SKM-1 (cell line): ENCODE measurements at regions not wholly inside any gene's neighbourhood (a gene's known extent, or its start where the extent isn't known, plus 50 kb on each side); places are given as distances from the start of the nearest gene placed in this dataset.

Experiments used
- DNase-seq: peaks from one replicate; lab custom pipeline; 2025; ENCODE audit not compliant: unreplicated experiment; lab: John Stamatoyannopoulos, UW

DNA sequence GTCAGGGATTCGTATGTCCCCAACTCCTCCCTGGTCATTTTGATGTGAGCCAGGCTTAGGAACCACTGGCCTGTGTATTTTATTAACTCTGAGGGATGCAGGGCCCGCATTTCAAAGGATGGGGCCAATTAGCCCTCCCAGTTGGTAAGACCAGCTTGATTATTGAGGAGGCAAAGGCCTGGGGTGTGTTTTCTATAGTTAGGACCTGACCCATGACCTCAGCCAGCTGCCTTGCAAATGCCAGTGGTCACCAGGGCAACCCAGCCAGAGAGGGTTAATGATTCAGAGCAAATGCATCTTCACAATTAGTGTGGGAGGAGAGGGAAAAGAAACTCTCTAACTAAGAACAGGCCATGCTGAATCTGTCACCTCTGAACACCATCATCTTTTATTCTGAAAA, 835.4 kb downstream of the MAFB start:
- DNase-seq = no peak

DNA sequence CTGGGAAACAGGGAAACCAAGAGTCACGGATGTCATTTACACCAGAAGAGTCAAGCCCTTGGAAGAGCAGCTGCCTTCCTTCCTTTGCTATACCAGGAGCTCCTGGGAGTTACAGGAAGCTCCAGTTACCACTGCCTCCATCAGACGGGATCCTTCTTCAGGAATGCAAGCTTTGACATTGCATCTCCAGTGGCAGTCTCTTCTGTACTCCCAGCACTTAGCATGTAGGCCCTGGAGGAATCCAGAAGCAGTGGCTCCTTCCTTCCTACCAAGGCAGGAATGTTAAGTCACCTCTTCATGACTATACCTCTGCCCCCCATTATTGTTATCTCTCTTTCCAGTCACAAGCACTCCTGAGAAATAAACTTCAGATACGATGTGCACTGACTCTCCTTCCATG, 836.0 kb downstream of the MAFB start:
- DNase-seq = no peak

DNA sequence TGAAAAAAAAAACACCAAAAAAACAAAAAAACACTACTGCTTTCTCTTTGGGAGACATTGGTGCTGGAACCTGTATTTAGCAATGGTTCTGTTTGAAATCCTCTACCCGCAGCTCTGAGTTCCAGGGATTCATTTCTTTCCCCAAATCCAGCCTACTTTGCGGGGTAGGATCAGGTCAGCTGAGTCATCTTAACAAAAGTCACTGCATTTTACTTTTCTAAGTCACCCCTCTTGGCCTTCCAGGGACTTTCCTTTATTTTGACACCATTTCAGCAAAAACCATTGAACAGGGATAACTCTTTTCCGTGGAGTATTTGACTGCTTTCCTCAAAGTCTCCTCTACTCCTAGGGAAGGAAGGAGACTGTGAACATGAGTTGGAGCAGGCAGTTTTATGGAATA, 837.6 kb downstream of the MAFB start:
- no peak for DNase-seq

DNA sequence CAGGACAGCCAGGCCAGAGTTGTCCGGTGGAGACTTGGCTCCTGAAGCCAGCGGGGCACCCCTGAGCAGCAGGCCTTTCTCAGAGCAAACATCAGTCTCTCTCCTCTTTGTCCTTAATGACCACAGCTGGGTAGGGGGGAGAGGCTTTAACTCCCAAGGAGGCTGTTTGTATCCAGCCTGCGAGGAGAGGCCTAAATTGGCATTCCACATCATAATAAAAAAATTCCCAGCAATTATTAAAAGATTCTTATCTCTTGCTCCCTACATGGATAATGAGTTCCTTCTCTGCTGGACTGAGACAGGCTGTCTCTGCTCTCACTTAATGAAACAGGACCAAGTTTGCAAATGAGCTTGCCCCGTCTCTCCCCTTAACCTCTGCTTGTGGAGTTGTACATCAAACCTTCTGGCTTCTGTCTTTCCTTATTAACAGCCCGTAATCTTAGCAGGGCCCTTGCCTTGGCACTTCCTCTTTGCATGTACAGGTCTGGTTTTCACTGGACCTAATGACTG, 838.2 kb downstream of the MAFB start:
- no peak for DNase-seq

DNA sequence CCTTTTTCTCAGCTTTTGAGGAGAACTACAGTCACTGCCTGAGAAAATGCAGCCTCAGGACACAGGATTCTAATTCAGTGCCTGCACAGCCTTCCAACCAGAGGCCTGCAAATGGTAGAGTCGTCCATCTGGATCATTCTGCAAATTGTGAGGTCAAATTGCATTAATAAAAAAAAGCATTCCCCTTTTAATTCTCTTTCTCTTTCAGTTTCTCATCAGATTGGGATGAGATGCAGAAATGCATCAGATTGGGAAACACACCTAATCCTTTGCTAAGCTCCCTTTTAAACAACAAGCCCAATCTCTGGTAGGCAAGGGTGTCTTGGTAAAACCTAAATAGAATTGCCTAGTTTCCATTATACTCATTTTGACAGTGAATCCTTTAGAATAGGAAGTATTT, 838.8 kb downstream of the MAFB start:
- DNase-seq = no peak

DNA sequence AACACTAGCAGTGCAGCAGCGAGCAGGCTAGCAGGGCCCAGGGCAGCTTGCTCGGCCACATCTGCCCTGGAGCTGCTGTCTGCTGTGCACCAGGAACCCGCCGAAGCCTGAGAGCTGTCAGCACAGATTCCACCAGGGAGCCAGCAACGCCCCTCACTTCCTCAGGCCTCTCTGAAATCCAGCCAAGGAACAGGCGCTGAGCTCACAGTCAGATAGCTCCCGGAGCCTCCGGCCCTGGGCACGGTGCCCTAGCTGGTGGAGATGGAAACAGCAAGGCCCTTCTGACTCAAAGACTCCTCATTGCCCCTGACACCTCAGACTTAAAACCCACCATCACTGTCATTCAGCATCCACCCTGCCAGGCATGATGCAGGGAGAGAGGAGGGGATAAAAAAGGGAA, 839.4 kb downstream of the MAFB start:
- DNase-seq = no peak

DNA sequence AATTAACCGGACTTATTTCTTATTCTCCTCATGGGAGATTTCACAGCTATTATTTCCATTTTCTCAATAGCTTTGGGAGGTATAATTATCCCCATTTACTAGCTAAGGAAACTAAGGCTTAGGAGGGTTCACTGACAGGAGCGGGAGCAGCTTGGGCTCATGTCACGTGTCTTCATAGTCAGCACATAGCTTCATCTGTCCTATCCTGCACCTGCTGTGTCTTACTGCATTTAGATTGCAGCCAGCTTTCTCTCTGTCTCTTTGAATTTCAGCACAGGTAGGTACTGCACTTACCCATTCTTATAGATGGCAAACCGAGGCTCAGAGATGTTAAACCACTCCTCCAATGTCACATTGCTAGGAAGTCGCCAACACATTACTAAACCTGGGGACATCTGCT, 839.9 kb downstream of the MAFB start:
- no peak for DNase-seq

DNA sequence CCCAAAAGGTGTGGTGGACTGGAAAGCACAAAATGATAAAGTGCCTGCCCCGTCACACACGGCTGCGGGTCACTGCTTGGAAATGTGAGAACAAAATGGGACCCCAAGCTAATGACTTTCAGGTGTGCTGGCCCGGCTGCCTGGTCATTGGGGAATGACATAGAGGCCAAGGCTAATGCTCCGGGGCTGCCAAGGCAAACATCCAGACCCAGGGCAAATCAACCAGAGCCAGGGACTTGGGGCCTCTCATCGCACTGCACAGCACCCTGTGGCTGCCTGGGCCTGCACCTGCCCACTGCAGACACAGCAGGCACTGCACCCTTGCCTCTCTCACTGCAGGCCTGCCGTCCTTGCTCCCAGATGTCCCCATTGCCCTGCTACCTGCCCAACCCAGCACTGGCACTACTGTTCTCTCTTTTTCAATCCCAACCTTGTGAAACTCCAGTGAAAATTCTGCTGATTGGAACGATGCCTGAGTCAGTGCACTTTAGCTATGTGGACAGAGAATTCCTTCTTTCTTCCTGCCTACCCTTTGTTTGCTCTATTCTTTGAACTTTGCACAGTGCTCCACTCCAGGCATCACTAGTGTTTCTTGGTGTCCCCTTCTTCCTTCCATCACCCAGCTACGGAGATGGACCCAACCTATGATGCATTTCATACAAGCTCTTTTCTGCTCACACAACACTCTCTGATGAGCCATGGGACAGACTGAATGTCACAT, 849.5 kb downstream of the MAFB start:
- DNase-seq = no peak

DNA sequence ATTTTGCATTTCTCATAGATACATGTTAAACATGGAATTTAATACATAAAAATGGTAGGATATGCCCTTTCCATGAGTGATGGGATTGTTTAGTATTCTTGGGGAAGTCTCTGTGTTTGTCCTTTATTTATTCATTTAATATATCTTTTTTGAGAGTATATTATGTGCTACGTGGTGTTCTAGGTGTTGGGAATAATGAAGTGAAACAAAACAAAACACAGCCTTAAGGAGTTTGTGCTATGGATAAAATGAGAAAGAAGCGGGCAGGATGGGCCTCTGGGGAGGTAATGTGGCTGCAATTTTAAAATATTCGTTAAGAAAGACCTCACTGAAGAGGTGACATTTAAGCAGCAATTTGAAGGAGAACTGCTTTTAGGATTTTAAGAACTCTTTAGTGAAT, 851.5 kb downstream of the MAFB start:
- no peak for DNase-seq

DNA sequence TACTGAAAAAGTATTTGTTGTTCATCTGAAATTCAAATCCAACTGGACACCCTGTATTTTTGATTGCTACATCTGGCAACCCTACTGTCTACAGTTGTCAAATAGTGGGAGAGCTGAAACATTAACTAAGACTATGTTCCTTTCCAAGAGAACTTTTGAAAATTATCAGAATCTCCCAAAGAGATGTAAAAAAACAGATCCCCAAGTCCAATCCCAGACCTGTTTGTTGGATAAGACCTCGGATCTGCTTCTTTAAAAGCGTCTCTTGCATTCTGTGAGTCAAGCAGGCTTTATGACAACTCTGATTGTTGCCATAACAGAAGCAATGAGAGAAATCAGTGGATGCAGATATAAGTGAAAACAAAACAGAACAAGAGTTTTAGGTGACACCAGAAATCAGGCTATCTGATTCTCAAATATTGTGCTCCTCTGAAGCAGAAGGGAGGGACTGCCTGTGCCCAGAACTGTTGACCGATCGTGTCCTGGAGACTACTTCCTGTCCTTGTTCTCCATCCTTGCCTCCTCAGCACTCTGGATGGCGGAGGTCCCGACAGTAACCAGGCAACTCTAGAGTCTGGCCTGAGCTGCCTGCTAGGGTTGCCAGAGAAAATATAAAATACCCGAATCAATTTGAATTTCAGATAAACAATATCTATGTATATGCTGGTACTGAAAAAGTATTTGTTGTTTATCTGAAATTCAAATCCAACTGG, 853.8 kb downstream of the MAFB start:
- DNase-seq = no peak

DNA sequence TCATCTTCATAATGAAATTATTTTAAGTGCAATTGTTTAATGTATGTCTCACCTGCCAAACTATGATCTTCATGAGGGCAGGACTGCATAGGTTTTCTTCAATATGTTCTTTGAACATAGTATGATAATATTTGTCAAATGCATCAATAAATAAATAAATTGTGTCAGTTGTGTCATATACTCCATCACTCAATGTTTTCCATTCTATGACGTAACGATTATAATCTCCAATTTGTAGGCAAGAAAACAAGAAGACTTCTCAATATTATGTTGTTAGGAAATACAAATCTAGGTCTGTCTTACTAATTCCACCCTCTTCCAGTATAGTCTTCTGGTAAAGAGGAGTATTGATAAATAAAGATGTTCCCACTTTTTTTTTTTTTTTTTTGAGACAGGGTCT, 858.1 kb downstream of the MAFB start:
- no peak for DNase-seq

DNA sequence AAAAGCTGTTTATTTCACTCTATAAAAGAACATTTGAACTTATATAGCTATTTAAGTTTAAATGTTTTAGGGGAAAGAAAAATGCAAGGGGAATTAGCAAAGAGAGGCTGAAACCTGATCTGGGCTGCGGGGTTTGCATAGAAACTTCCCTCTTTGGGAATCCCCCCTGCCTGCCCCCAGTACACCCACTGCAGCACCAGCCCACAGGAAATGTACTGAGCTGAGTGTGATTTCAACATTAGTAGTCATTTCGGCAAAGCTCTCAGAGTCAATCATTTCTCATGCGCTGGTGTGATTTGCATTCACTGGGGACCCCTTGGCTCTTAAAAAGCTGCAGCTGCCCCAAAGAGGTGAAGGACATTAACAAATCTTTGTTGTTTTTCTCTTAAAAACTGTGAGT, 859.4 kb downstream of the MAFB start:
- no peak for DNase-seq

DNA sequence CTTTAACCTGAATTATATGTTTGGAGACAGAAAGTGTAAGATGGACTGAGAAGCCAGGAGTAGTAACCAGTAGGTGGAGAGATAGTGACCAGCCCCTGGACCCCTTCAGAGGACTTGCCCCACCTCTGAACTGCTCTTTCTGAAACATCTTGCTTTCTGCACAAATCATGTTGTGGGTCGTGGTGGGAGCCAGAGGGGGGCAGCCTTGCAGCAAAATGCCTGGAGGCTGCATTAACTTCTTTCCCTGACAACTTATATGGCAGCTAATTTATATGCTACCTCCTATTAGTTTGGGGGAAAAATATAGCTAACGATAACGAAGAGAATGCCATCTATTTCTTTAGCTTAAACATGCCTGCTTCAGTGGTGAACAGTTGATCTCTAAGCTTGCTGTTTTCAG, 859.8 kb downstream of the MAFB start:
- DNase-seq = no peak

DNA sequence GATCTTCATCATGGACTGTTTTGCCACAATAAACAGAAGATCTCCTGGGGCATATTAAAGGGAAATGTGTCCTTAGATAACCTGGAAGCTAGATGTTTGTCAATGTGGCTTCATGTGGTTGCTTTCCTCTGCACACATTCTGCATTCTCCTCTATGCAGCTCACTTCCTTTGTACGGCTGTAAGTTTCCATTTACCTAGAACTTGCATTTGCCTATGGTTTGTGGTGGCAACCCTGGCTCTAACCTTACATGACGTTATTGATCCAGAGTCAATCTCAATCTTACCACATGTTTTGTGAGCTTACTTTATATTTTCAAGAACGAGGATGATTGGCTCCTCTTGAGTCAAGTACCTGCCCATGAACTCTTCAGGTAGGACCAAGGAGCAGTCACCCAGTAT, 863.1 kb downstream of the MAFB start:
- no peak for DNase-seq

DNA sequence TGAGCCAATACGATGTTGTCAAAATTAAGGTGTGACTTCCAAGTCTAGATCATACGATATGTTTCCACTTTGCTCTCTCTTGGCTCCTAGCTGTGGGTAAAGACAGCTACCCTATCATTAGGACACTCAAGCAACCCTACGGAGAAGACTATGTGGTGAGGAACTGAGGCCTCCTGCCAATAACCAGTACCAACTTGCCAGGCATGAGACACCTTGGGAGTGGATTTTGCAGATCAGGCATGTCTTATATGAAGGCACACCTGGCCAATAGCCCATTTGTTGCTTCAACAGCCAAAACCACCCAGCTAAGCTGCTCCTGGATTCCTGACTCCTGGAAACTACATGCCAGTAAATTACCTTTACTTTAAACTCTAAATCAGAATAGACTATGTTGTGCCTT, 863.4 kb downstream of the DHX35 start:
- DNase-seq = no peak

DNA sequence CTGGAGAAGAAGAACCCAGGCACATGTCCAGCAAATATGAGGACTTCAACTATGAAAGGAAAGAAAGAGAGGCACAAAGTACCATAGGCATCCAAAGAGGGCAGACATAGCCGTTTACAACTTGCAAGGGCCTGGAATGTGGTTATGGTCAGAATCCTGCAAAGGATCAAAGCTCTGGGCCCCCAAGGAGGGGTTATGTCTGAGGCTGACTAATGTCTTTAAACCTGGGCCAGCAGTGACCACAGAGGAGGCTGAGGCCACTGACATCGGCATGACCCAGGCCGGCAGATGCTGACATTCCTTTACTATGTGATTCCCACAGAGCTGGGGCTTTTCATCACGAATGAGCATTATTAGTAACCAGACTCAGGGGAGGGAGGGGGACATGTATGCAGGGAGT, 861.1 kb downstream of the DHX35 start:
- no peak for DNase-seq

DNA sequence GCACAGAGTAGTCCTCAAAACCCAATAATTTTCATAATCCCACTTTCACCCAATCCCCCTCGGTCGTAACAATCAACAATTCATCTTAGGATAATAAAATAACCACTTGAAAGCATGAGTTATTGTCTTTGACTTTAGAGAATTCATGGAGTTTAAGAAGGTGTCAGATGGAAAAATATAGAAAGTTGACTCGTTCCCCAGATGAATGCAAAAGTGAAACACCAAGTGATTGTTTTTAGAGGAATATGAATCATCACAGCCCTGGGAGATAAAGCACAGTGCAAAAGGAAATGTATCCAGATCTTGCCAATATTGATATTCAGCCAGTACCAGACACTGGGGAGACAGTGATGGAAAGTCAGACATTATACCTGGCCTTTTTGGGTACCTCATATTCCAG, 860.5 kb downstream of the DHX35 start:
- DNase-seq = no peak

DNA sequence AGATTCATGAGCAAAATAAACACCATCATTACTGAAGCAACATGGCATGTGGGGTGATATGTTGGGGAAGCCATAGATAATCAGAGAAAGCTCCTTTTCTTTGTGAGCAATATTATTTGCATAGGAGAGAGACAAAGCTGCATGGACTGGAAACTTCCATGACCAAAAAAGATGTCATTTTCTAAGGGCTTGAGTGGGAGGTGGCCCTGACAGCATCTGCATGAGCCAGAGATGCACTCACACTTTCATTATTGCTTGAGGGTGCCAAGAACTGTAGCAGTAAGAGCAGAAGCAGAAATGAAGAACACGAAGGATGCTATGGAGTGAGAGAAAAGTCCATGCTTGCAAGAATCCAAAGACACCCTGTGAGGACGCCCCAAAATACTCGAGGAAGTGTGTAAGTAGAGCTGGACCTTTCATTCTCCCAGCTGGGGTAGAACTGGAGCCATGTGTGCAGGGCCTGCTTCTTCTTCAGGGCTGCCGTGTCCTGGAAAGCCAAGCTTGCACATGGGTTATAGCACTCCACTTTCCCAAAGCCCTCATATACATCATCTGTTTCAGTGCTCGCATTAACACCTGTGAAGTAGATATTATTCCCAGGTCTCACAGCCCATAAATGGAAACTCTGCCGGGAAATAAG, 851.2 kb downstream of the DHX35 start:
- no peak for DNase-seq

DNA sequence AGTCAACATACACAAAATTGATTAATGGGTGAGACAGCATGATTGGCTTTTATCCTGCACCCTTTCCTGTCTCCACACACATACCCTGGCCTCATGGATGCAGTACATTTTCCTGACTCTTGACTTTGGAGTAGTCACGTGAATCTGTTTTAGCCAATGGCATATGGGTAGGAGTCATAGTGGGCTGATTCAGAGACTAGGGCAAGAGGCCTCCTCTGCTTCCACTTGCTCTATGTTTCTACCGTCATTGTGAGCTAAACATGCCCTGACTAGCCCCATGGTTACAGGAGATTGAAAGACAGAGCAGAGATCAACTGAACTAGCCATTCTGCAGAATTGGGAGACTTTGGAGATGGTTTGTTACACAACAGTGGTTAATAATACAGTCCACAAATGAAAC, 850.0 kb downstream of the DHX35 start:
- no peak for DNase-seq

DNA sequence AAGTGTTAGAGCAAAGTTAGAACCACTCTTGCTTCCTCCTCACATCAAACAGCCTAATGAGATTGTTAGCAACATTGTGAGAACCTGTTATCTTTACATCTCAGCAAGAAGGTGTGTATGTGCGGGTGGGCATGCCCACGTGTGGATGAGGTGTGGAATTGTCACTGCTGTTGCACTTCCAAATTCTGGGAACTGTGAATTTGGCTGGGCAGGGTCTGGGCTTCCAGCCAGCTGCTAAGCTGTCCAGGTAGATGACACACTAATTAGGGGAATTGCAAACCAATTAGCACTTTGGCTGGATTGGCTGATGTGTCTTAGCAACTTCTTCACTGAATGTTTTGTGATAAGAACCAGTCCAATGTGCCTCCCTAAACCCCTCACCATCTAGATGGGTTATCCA, 848.2 kb downstream of the DHX35 start:
- no peak for DNase-seq

DNA sequence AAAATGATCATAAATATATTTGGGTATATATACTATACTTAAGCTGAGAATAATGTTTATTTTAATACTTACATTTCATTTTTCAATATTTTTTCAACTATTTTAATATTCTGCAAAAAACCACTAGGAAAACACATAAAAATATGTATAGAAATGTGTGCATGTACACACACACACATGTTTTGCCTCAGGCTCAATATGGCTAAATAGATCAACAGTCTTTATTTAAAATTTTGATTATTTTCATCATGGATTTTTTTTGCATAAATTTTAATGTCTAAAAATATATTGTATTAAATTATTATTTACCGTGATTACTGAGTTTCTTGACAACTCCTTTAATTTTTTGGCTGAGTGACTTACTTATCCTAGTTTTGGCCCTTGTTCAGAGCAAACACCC, 846.5 kb downstream of the DHX35 start:
- no peak for DNase-seq

DNA sequence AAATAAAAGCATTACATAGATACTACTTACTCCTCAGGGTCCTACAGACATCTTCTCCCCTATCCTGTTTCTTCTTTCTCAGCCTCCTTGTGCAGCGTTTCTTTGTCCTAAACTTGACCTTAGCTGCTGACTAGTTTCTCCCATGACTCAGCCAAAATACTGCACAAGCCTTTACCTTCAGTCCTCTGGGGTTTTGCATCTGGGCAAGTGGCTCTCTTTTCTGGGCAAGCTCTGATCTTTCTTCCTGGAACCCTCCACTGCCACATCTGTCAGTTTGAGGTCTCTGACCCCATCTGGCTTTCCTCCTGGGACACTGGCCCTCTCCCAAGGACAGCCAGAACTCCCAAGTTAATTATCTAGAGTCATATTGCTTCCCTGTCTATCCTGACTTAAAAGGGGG, 838.4 kb downstream of the DHX35 start:
- DNase-seq = no peak
